ENCODE measurements at regions not wholly inside any gene's neighbourhood (a gene's known extent, or its start where the extent isn't known, plus 50 kb on each side); places are given as distances from the start of the nearest gene placed in this dataset.

DNA sequence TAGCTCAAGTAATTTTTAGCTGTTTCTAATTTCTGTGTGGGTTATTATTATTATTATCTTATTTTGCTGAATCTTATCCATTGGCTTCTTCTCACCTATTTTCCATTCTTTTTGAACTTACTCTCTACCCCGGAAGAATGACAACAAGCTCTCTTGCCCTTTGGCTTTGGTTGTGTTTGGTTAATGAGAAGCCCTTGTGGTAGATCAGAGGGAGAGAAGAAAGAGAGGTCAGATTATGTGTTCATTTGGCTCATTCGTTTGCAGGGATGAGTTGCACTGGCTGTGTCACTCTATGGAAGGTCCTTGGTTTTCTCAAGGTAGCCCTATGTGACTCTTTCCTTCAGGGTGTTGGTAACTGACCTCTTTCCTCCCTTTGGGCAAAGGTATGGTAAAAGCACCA, 391.9 kb downstream of the LMO4 start:
- no peak for DNase-seq (ENCODE audit: low read depth)

DNA sequence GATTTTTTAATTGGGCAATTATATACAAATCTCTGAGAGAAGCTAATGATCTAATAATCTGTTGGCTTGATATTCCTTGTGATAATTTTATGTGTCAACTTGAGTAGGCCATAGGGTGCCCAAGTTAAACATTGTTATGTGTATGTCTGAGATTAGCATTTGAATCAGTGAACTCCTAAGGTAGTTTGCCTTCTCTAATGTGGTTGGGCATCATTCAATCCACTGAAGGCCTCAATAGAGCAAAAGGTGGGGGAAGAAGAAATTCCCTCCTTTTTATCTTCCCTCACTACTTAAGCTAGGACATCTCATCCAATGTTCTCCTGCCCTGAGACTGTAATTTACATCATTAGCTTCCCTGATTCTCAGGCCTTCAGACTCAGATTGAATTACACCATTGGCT, 394.5 kb downstream of the LMO4 start:
- no peak for DNase-seq (ENCODE audit: low read depth)

DNA sequence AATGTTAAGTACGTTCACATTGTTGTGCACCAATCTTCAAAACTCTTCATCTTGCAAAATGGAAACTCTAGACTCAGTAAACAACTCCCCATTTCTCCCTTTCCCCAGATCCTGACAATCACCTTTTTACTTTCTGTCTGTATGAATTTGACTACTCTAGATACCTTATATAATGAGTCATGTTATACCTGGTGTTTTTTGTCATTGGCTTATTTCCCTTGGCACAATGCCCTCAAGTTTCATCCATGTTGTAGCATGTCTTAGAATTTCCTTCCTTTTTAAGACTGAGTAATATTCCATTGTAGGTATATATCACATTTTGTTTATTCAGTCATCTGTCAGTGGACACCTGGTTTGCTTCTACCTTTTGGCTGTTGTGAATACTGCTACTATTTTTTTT, 399.5 kb downstream of the LMO4 start:
- DNase-seq (ENCODE audit: low read depth) = no peak

DNA sequence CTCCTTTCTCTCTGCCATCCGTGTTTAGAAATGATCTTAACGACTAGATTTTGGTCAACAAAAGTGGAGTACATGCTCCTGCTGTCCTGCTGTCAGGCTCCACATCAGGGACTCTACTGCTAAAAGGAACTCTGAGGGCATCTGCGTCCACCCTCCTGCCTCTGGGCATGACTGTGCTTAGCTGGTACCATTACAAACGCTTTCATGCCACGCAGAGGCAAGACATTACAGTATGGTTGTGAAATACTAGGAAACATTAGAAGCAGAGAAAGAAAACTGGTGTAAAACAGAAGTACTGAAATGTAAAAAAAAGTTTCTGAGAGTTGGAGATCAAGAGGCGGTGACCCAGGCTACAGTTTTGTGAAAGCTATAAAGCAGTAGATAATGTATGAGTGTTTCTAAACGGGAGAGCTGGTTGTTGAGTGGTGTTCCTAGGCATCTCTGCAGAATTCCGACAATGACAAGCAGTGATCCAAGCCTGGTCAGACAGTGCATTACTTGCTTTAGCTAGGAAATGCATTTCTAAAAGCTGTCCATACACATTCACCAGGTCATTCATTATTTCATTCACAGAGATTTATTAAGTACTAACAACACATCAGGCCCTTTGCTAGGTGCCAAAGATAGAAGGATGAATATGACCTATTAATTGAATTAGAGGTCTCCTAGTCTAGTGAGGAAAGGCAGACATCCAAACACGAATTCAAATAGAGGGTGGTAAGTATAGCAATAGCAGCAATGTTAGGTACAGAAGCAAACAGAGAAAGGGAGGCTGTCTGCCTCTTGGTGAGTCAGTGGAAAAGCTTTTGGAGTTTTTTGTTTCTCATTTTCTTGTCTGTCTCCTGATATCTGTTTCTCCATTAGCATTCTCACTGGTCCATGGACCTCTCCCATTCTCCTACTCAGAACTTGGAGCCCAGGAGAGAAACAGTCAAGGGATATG, 401.9 kb downstream of the LMO4 start:
- DNase-seq (ENCODE audit: low read depth) = no peak

DNA sequence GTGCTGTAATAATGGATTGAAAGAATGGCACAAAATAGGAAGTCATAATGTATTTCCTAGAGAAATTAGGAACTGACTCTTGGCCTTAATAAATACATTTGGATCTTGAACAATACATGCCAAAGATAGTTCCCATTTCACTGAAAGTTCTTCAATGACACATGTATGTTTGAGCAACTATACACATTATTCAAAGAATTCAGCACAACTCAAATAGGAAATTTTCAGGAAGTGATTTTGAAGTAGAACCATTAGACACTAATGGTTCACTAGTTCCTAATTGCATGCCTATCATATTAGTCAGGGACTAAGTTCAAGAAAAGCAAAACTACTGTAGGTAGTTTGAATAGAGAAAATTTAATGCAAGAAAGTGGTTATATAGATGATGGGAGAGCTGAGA, 404.7 kb downstream of the LMO4 start:
- DNase-seq (ENCODE audit: low read depth) = no peak

DNA sequence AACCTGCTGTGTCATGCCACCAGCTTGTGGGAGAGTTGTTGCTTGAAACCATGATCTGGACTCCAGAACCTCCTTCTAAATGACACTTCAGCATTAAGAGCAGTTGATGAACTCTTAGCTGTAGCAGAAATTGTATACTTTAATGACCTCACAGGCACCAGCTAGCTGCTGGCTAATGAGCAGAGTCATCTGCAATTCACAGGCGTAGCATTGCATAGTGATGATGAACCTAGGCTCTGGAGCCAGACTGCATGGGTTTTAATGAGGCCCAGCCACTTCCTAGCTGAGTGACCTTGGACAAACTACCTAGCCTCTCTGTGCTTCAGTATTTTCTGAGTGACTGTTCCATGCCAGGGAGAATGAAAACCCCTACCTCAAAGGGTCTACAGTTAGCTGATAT, 407.1 kb downstream of the LMO4 start:
- no peak for DNase-seq (ENCODE audit: low read depth)

DNA sequence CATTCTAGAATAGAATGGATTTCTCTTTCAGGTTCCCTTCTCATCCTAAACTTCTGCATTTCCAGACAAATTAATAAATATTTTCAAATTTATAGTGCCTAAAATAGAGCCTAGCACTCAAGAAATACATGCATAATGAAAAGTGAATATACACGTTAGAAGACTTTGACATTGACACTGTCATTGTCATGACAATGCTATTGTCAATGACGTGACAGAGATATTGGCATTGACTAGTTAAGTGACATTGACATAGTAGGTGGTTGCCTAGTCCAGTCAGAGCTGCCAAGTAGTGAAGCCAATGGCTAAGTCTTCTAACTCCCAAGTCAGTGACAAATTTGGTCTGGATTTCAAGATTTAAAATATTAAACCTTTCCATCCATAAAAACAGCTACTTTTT, 410.5 kb downstream of the LMO4 start:
- no peak for DNase-seq (ENCODE audit: low read depth)

DNA sequence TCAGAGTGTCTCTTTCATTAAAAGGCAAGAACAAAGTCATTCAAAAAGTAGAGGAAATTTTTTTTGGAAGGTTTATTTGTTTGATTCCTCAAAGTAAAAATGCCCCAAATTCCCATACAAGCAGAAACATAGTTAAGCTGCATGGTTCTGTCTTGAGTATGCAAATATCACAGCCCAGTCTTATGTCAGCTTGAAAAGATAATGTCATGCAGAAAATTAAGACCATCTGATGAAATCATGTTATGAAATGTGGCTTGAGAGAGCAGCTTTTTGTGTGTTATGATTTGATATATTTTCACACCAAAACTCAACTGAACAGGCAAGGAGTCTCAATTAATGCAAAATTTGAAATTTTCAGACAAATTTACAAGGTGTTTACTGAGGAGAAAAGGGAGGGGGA, 411.0 kb downstream of the LMO4 start:
- DNase-seq (ENCODE audit: low read depth) = no peak

DNA sequence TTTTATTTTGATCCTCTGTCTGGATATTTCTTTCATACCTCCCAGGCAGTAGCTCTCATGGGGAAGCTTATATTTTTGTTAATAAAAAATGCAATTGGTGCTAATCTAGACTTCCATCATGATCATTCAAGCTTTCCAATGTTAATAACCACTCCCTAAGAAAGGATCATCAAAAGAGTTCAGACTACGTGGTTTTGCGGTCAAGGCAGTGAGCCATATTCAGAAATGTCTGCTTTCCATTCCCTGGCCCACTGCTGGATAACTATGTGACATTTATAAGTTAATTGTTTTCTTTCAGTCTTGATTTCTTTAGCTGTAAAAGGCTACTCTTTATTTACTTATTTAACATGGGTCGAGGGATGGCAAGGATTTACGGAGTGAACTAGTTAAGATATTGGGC, 414.6 kb downstream of the LMO4 start:
- DNase-seq (ENCODE audit: low read depth) = no peak

DNA sequence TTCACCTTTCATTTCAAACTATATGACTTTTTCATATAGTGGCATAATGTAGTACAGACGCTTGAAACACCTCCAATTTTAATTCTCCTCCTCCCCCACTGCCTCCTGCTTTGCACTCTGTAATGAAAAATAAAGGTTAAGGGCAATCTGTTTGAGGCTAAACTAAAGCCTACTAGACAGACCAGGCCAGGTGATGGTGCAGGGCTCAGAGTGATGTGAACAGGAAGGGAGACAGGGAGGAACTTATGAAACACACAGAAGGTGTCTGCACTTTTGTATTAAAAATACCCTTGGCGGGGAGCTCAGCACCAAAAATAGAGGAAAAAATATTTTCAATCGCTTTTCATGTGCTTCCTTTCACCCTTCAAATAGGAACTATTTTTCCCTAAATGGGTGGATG, 415.4 kb downstream of the LMO4 start:
- no peak for DNase-seq (ENCODE audit: low read depth)

DNA sequence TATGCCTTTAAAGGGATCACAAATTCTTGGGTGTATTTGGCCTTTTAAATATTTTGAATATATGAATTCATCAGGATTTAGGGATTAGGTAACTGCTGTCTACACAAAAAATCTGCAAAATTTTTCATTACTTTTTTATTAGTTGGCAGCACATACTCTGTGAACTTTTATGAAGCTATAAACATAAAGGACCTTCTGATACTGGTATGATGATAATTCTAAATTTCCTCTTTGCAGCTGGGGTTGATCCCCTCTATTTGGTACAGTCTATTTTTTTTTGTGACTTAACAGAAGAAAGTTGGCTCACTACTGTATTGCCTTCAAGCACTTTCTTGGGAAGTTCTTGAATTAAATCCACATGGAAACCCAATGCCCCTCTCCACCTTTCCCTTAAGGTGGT, 416.1 kb downstream of the LMO4 start:
- DNase-seq (ENCODE audit: low read depth) = no peak

DNA sequence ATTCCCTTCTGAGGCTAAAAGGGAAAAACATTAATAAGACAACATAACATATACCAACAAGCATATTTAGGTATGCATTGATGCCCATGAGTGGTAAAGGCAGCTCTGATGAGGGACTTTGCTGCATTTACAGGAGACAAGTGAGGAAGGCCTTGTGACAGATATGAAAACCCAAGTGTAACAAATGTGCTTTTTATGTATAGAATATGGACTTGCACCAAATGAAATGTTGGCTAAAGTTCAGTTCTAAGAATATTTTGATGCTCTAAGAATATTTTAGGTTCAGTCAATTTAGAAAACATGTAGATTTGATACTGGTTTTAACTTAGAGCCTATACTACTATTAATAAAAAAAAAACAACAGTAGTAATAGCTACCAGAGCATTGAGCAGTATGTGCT, 424.7 kb downstream of the LMO4 start:
- no peak for DNase-seq (ENCODE audit: low read depth)

DNA sequence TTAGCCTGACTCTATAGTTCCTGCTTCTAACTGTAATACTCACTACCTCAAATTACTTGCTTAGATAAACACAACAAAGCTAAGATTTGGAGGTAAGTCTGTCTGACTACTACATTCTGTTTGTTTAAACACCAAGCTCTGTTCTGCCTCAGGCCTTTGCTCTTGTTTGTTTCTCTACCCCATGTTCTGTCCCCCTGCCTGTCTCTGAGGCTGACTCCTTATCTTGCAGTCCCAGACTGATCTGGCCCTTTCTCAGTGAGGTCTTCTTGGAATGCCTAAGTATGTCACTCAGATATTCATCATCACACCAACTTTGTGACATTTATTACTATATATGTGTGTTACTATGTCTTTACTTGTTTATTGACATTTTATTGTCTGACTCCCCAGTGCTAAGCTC, 425.5 kb downstream of the LMO4 start:
- no peak for DNase-seq (ENCODE audit: low read depth)

DNA sequence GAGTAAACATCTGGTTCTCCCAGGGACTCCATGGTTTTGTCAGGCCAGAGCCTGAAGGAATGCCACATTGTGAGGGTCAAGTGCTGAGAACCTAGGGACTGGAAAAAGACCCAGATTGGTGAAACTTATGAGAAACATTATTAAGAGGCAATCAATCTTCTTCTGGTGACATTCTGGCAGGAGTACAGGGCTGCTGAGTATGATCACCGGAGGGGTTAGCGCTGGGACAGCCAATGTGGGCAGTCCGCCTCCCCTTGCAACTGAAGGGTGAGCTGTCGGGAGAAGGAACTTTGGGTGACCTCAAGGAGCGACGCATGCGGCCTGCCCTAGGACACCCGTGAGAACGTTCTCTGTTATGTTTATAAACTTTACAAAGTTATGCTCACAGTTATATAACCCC, 429.0 kb downstream of the LMO4 start:
- no peak for DNase-seq (ENCODE audit: low read depth)

DNA sequence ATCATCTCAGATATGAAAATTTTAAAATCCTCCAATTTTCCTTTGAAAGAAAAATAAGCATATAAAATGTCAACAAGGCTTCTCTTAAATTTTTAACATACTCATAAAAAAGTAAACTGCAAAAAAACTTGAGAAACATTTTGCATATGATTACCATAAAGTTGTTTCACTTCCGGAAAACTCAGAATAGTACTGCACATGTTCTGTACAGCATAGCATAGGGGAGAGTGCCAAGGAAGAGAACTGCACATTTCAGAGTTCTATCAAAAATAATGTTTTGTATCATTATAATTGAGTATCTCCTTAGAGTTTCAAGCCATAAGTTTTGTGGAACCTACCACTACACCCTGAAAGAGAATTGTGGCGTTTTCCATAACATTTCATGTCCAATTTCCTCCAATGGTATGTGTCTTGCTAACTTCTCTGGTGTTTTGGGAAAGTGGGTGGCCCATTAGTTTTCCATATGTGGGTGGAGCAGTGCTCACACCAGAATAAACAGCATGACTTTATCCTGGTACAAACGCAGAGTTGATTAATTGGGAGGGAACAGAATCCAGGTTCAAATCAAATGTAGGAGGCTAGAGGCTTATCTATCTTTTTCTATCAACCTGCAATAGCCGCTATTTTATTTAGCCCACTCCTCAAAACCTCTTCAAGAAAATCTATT, 430.9 kb downstream of the LMO4 start:
- no peak for DNase-seq (ENCODE audit: low read depth)

DNA sequence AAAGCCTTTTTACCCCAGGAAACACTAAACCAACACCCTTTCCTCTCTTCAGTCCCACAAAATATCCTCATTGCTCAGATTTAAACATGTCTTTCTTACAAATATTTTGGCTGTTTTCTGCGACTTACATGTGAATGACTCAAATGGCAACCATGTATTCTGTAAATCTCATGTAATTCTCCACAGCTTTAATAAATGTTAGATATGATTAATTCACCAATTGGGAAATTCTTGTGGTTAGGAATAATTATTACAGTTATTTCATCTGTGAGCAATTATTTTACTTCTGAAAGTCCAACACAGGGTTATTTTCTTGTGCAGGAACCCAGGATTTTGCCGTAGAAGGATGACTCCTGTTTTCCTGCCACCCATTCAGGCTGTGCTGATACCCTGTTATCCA, 431.5 kb downstream of the LMO4 start:
- peak; percentile 9 for DNase-seq (ENCODE audit: low read depth)

DNA sequence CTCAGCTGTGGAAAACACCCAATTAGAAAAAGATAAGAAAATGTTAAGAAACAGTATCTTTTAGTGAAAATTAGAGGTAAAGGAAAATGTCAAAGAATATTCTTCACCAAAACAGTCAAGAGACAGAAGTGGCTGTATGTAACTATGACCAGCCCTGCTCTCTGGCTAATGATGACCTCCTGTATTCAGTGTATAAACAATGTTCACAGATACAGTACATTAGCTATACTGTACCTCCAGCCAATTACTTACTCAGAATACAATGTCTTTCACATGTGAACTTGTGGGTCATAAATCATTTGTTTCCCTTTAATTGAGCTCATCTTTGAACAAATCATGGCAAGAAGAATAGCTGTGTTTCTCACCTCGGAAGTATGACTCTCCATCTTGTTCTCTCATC, 432.0 kb downstream of the LMO4 start:
- no peak for DNase-seq (ENCODE audit: low read depth)

DNA sequence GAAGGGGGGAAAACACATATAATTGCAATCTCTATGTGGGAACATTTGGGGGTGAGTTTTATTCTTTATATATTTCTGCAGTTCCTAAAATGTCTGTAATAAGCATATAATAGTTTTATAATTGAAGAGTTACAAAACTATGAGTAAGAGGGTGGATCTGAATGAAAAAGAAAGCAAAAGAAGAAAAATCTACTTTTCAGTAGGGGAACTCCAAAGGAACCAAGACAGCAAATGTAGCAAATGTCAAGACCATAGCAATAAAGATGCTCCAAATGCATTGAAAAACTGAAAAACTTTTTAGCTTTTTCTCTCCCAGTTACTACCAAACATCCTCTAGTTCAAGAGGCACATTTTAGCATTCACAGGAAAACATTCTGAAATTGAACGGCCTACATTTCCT, 434.8 kb downstream of the LMO4 start:
- DNase-seq (ENCODE audit: low read depth) = no peak

DNA sequence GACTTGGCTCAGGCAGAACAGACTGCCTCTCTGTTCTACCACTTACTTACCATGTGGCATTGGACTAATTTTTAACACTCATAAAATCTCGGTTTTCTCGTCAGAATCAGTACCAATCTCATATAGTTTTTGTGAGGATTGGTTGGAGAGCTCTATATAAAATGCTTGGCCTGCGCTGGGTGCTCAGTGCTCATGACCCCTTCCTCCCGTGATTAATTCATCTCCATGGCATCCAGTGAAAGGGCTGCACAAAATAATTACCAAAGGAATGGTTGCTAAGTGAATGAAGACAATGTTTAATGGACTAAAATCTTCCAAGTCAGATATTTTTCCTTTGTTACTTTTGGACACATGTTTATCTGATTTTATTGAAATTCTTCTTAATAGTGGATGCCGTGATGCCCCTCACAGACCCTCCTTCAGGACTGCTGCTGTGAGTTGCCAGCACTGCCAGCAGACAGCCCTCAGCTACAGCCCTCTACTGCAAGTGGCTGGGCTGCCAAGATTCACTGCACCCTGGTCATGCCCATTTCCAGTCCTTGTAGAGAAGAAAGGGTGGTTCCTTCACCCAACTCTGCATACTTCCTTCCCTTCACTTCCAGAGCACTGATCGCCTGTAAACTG, 436.5 kb downstream of the LMO4 start:
- no peak for DNase-seq (ENCODE audit: low read depth)

DNA sequence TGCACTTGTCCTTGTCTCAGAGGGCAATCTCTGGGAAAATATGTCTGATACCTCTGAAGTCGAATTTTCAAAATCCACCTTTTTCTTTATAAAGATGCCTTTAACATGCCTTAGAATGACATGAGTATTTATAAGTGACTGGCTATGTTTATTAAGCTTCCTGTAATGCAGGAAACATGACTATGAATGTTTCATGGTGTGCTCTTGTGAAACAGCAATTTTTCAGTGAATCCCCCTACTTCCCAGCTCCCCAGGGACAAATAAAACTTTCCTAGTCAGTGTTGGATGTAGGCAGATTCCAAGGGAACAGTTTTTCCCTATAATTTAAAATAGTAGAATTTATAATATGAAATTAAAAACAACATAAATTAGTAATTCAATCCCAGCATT, 437.0 kb downstream of the LMO4 start:
- DNase-seq (ENCODE audit: low read depth) = peak; percentile 14

DNA sequence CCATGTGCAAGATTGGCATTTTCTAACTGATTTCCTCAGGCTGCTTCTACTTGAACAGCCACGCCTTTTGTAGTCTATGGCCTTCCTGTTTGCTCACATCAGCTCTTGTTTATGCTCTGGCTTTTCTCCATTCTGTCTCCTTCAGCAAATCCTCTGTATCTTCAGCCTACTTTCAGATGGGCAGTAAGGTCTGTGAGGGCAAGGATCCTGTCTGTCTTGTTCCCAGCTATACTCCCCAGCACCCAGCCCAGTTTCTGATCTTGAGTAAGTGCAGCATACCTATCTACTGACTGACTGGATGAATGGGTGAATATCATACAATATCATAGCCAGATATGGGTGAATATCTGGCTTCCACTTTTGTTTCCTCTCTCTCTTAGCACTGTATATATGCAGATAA, 438.1 kb downstream of the LMO4 start:
- DNase-seq (ENCODE audit: low read depth) = no peak

DNA sequence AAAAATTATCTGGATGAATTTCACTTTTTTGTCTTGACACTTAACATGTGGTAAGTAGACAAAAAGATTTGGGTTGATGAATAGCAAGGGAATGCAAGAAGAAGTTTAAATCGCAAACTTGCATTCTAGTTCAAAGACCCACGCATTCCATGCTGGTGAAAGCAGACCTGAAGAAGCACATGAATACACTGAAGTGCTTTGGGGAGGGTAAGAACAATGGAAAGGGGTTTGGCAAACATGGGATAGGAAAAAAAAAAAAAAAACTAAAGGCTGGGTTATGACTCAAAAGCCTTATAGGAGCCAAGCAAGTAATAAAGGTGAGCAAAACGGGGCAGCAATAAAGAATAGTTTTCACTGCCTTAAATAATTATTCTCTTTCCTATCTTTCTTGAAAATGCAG, 450.2 kb downstream of the LMO4 start:
- DNase-seq (ENCODE audit: low read depth) = no peak

DNA sequence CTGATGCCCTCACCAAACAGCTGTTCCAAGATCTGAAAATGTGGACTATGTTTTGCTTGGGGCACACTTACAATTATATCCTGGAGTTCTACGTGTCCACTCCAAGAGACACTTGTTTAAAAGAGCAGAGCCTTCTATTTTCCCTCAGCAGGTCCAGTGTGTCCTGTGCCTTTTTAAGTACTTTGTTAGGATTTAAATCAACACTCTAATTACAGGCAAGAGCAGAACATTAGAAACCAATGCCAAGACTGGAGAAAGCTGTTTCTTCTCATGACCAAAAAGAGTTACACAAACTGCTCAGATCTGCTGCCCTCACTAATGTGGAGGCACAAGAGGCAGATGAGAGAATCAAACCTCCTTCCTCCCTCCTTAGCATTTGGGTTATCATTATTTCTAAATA, 452.9 kb downstream of the LMO4 start:
- DNase-seq (ENCODE audit: low read depth) = no peak
